HEK293T (cell line): ENCODE measurements at regions not wholly inside any gene's neighbourhood (a gene's known extent, or its start where the extent isn't known, plus 50 kb on each side); places are given as distances from the start of the nearest gene placed in this dataset.

ENCODE experiments used
- CTCF ChIA-PET: fragments of 350-600 bp; formaldehyde crosslinking; extraction: SDS; loops from one replicate; lab custom pipeline; 2021; ENCODE audit warnings: antibody characterized with exemption, inconsistent platforms; lab: Yijun Ruan, JAX
- POLR2A ChIA-PET: fragments of 350-600 bp; formaldehyde crosslinking; extraction: SDS; loops from one replicate; lab custom pipeline; 2020; ENCODE audit warnings: antibody characterized with exemption, inconsistent platforms; lab: Yijun Ruan, JAX
- DNase-seq: peaks from one replicate; pipeline ENCODE4 v3.0.0; 2012; ENCODE audit warnings: mixed read lengths; ENCODE audit errors: extremely low spot score
- ARNT ChIP-seq: fragments of 450-650 bp; IDR thresholded peaks from 2 replicates; pipeline ENCODE4 v1.6.1; 2017; ENCODE audit warnings: mild to moderate bottlenecking
- BHLHE40 ChIP-seq: fragments of 450-650 bp; IDR thresholded peaks from 2 replicates; pipeline ENCODE4 v1.6.1; 2016; ENCODE audit warnings: mild to moderate bottlenecking, moderate library complexity, borderline replicate concordance
- CTBP1 ChIP-seq: fragments of 450-650 bp; IDR thresholded peaks from 2 replicates; pipeline ENCODE4 v1.6.1; 2016; ENCODE audit warnings: borderline replicate concordance
- ELF4 ChIP-seq: fragments of 450-650 bp; IDR thresholded peaks from 2 replicates; pipeline ENCODE4 v1.6.1; 2017; ENCODE audit warnings: antibody characterized with exemption
- FOXA1 ChIP-seq: fragments of 450-650 bp; IDR thresholded peaks from 2 replicates; pipeline ENCODE4 v1.6.1; 2016; ENCODE audit warnings: mild to moderate bottlenecking
- FOXK2 ChIP-seq: fragments of 450-650 bp; IDR thresholded peaks from 2 replicates; pipeline ENCODE4 v1.6.1; 2016; ENCODE audit warnings: mild to moderate bottlenecking
- FOXM1 ChIP-seq: fragments of 450-650 bp; IDR thresholded peaks from 2 replicates; pipeline ENCODE4 v1.6.1; 2017; ENCODE audit warnings: mild to moderate bottlenecking, borderline replicate concordance
- HDGF ChIP-seq: fragments of 450-650 bp; IDR thresholded peaks from 2 replicates; pipeline ENCODE4 v1.6.1; 2017; ENCODE audit warnings: antibody characterized with exemption, borderline replicate concordance
- L3MBTL2 ChIP-seq: fragments of 450-650 bp; conservative IDR thresholded peaks from 2 replicates; pipeline ENCODE4 v1.6.1; 2016; ENCODE audit warnings: mild to moderate bottlenecking
- LEF1 ChIP-seq: fragments of 450-650 bp; IDR thresholded peaks from 2 replicates; pipeline ENCODE4 v1.6.1; 2017; ENCODE audit warnings: mild to moderate bottlenecking, borderline replicate concordance
- NFRKB ChIP-seq: fragments of 450-650 bp; IDR thresholded peaks from 2 replicates; pipeline ENCODE4 v1.6.1; 2016; ENCODE audit warnings: mild to moderate bottlenecking, moderate library complexity
- PKNOX1 ChIP-seq: fragments of 450-650 bp; IDR thresholded peaks from 2 replicates; pipeline ENCODE4 v1.6.1; 2016
- SP1 ChIP-seq: fragments of 450-650 bp; IDR thresholded peaks from 2 replicates; pipeline ENCODE4 v1.6.1; 2017
- SUZ12 ChIP-seq: fragments of 450-650 bp; IDR thresholded peaks from 2 replicates; pipeline ENCODE4 v1.6.1; 2016; ENCODE audit warnings: mild to moderate bottlenecking
- TARDBP ChIP-seq: fragments of 450-650 bp; IDR thresholded peaks from 2 replicates; pipeline ENCODE4 v1.6.1; 2016
- ZNF384 ChIP-seq: fragments of 450-650 bp; IDR thresholded peaks from 2 replicates; pipeline ENCODE4 v1.6.1; 2016

- CTCF ChIA-PET: no interaction called here
- no peak for TF ChIP-seq SP1
- no peak for TF ChIP-seq TARDBP
- no peak for TF ChIP-seq FOXA1
- POLR2A ChIA-PET: interaction anchor here (0.6 kb wide), 1 partner anchor 79 kb away, joined by 3 read pairs; no protein-coding TSS in a partner anchor
- no peak for DNase-seq
Observed at GRCh38 chr6:147970970-147971369, 371.7 kb upstream of the SASH1 start.

- TF ChIP-seq ARNT: no peak
- TF ChIP-seq L3MBTL2: no peak
- no peak for TF ChIP-seq FOXK2
- no peak for TF ChIP-seq HDGF
- no peak for TF ChIP-seq LEF1
- TF ChIP-seq FOXA1: no peak
- TF ChIP-seq SUZ12: no peak
- TF ChIP-seq ELF4: no peak
- TF ChIP-seq ZNF384: no peak
- TF ChIP-seq TARDBP: no peak
- no peak for TF ChIP-seq NFRKB
- no peak for TF ChIP-seq FOXM1
- no peak for TF ChIP-seq SP1
- TF ChIP-seq PKNOX1: no peak
- no peak for TF ChIP-seq CTBP1
- TF ChIP-seq BHLHE40: no peak
- DNase-seq: no peak
- ChIA-PET POLR2A (no interaction called here), CTCF (interaction anchor here (0.6 kb wide), 1 partner anchor 331 kb away, joined by 6 read pairs; no protein-coding TSS in a partner anchor)
Observed at GRCh38 chr6:147972448-147972847, 370.2 kb upstream of the SASH1 start.

GRCh38 chr6:147973806-147974205 is 368.8 kb upstream of the SASH1 start:
- CTCF ChIA-PET: no interaction called here

GRCh38 chr6:147974376-147974775 is 368.3 kb upstream of the SASH1 start:
- no peak for TF ChIP-seq SP1
- TF ChIP-seq FOXK2: no peak
- no peak for TF ChIP-seq LEF1
- no peak for TF ChIP-seq NFRKB
- TF ChIP-seq FOXA1: no peak
- no peak for TF ChIP-seq FOXM1
- TF ChIP-seq SUZ12: no peak
- no peak for TF ChIP-seq ARNT
- DNase-seq: no peak
- ChIA-PET POLR2A (no interaction called here), CTCF (no interaction called here)

More at GRCh38 chr6:147973806-147974205, 368.8 kb upstream of the SASH1 start:
- POLR2A ChIA-PET: no interaction called here
- TF ChIP-seq ZNF384 (no peak), ARNT (no peak), HDGF (no peak)
- no peak for DNase-seq

GRCh38 chr6:147977851-147978465 is 364.7 kb upstream of the SASH1 start:
- DNase-seq: no peak
- POLR2A ChIA-PET: no interaction called here
- CTCF ChIA-PET: no interaction called here
- TF ChIP-seq FOXA1 (no peak), FOXM1 (no peak), CTBP1 (no peak), TARDBP (no peak), ZNF384 (no peak), FOXK2 (no peak), ELF4 (no peak), NFRKB (no peak), SP1 (no peak), HDGF (no peak), SUZ12 (no peak), L3MBTL2 (no peak), LEF1 (no peak)

DNA sequence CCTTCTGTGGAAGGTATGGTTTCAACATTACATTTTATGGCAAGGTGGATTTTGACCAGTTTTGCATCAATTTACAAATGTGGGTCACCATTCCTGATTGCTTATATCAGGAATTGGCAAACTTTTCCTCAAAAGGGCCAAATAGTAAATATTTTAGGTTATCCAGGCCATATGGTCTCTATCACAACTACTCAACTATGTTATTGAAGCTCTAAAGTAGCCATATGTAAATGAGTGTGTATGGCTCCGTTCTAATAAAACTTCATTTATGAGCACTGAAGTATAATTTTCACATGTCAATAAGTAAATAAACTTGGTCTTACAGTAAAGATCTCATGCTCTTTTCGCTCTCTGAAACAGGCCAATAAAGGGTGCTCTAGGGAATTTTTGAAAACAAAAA is 362.7 kb upstream of the SASH1 start:
- DNase-seq: no peak
- TF ChIP-seq SP1: no peak
- no peak for TF ChIP-seq L3MBTL2
- TF ChIP-seq FOXM1: no peak
- POLR2A ChIA-PET: no interaction called here
- CTCF ChIA-PET: no interaction called here

GRCh38 chr6:147983581-147984366 is 358.9 kb upstream of the SASH1 start:
- ChIA-PET CTCF (no interaction called here), POLR2A (no interaction called here)

More at GRCh38 chr6:147983581-147984366, 358.9 kb upstream of the SASH1 start:
- no peak for DNase-seq
- TF ChIP-seq FOXK2 (no peak), ELF4 (no peak), HDGF (no peak), SUZ12 (no peak), NFRKB (no peak), LEF1 (no peak), PKNOX1 (no peak), CTBP1 (no peak), FOXA1 (no peak)
